ENCODE measurements at regions not wholly inside any gene's neighbourhood (a gene's known extent, or its start where the extent isn't known, plus 50 kb on each side); places are given as distances from the start of the nearest gene placed in this dataset.
"Not testable (repeated sequence)": the region's sequence is repeated elsewhere in the genome, so short reads cannot be mapped to it uniquely, and the experiment has no call there.

DNA sequence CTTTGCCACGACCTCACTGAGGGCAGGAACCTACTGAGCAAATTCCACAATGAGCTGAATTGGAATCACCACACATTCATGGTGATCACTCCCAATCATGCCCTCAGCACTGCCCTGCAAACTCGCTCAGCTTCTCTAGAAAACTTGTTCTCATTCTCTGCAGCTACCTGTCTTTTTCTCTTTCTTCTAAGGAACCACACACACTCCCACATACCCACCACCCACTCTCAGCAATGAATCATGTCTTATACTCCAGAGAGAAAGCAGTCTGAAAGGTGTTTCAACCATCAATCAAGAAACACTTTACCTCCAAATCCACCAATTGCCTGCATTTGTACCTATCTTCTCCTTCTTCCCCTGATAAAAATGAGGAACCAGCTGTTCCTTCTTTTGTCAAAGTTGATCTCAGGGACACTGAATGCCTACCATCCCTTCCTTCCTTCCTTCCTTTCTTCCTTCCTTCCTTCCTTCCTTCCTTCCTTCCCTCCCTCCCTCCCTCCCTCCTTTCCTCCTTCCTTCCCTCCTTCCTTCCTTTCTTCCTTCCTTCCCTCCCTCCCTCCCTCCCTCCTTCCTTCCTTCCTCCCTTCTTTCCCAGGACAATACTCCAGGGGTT, 84.6 kb upstream of the SGK1 start:
- no peak for DNase-seq (ENCODE audit: low read depth in 2 of 2)

DNA sequence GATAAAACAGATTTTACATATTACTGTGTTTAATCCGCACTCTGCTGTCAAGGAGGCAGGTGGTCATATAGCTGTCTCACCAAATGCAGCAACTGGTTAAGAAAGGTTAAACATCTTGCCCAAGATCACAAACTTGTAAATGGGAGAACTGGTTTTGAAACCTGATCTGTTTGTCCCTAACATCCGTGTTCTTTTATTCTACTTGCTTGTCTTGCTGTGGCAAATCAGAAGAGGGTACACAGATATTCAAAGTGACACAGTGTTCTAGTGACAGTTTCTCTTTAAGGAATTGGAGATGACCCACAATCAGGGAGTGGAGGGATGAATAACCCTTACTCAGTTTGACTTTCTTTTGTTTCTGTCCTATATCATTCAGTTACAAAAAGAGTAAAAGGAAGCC, 83.0 kb upstream of the SGK1 start:
- DNase-seq (ENCODE audit: low read depth in 2 of 2), result no peak

DNA sequence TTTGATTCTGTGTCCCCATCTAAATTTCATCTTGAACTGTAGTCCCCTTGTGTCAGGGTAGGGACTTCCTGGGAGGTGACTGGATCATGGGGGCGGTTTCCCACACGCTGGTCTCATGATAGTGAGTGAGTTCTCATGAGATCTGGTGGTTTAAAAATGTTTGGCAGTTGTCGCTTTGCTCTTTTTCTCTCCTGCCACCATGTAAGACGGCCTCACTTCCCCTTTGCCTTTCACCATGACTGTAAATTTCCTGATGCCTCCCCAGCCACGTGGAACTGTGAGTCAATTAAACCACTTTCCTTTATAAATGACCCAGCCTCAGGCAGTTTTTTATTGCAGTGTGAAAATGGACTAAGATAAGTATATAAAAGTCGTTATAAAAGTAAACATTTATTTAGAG, 80.5 kb upstream of the SGK1 start:
- DNase-seq (ENCODE audit: low read depth in 2 of 2), result no peak

DNA sequence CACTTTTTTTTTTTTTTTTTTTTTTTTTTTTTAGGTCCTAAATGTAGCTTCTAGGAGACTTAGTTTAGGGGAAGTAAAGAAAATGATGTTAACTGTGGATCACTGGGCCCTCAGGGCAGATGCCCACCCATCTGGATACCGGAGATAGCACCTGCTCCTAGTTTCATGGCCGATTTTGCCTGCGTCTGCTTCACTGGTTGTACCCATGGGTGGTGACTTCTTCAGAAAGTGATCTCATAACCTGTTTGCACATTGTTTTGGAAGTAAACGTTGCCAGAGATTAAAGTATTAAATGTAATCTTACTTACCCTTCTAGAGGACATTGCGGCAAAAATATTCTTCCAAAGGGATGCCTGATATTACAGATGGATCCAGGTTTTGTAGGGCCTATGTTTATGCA, 79.8 kb upstream of the SGK1 start:
- DNase-seq (ENCODE audit: low read depth in 2 of 2), result no peak

DNA sequence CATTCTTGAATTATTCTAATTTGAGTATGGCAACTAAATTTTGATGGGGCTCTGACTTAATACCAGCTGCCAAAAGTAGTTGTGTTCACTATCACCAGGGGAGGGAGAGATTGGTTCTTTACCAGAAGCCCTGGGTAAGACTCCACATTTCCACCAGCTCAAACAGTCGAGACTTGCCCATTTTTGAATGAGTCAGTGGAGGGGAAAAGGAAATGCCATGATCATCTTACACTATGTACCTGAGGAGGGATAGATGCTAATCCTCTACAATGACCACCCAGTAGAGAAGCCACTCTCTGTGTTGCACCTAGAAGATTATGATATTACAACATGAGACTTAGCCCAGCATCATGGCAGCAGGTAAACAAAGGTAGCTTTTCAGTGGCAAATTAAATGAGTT, 77.0 kb upstream of the SGK1 start:
- DNase-seq (ENCODE audit: low read depth in 2 of 2), result no peak

DNA sequence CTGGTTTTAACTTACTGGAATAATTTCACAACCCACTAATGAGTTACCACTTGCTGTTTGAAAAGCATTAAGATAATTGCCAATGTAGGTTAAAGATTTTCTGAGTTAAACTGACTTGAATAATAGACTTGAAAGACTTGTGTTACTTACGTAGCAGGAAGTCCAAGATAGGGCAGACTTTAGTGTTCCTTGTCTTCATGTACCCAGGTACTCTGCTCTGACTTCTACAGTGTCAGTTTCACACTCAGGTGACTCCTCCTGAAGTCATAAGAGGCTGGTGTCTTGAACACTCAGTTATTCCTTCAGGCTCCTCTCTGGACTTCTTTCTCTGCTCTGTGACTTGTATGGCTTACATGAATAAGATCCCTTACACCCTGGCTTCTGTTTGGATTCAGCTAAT, 76.3 kb upstream of the SGK1 start:
- no peak for DNase-seq (ENCODE audit: low read depth in 2 of 2)

DNA sequence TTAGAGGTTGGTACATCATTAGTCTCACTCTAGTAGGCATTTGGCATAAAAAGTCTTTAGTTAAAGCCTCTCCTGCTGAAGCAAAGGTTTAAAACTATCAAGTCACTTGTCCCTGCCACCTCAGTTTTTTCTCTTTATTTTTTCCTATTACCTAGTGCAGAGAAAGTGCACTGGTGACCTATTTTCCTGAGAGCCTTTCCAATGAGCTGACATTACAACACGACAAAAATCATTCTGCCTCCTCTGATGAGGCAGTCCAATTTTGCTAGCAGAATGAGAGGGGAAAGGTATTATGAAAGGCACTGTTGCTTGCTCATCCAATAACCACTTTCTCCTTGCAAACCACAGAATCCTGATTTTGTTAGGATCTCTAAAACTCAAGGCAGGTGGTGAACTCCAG, 73.3 kb upstream of the SGK1 start:
- DNase-seq (ENCODE audit: low read depth in 2 of 2), result no peak

DNA sequence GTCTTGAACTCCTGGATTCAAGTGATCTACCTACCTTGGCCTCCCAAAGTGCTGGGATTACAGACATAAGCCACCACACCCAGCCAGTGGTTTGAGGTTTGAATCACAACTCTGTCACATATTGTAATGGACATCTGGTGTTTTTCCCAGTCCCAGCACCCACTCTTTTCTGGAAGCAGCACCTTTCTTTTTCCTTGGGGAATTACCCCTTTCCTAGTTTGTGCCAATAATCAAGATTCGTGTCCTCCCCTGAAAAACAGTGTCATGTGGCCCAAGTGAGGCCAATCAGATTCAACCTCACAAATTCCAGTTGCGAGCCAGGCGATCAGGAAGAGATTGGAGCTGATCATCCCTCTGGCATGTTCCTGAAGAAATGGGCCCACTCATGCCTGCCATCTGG, 71.7 kb upstream of the SGK1 start:
- no peak for DNase-seq (ENCODE audit: low read depth in 2 of 2)

DNA sequence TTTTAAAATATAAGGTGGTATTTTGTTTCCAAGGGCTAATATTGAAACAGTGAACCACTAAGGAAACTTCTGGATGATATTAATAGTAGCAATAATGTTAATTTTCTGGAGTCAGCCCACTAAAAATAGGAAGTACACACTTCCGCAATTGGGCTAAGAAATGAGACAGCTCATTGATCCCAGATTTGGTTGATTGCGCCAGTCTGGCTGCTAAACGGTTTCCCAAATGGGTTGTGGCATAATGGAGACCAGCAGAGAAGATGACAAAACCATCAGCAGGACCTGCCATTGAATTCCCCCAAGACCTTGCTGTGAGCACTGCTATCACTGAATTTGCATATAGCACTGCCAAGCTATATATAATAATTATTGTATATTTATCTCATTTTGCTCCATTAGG, 71.2 kb upstream of the SGK1 start:
- no peak for DNase-seq (ENCODE audit: low read depth in 2 of 2)

DNA sequence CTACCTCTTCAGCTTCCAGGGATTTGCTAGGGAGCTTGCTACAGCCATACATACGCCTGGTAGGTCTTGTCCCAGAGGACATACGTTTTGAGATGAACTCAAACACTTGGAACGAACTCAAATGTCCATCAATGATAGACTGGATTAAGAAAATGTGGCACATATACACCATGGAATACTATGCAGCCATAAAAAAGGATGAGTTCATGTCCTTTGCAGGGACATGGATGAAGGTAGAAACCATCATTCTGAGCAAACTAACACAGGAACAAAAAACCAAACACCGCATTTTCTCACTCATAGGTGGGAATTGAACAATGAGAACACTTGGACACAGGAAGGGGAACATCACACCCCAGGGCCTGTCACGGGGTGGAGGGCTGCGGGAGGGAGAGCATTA, 68.6 kb upstream of the SGK1 start:
- not testable (repeated sequence) for DNase-seq (ENCODE audit: low read depth in 2 of 2)

DNA sequence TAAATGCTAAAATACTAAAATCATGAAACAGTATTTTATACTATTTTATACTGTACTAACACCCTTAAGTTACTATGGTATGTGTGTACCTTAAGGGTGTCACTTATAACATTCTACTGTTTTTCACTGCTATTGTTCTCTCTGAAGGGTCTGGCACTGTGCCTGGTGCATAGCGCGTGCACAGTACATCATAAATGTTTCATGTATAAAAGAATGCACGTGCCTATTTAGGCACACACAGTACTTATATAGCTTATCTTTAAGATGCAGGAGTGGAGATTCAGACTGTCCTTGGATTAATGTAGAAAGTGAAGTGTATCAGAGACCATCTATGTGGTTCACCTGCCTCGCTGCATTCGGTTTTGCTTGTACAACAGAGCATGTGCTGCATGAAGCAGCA, 64.0 kb upstream of the SGK1 start:
- no peak for DNase-seq (ENCODE audit: low read depth in 2 of 2)

DNA sequence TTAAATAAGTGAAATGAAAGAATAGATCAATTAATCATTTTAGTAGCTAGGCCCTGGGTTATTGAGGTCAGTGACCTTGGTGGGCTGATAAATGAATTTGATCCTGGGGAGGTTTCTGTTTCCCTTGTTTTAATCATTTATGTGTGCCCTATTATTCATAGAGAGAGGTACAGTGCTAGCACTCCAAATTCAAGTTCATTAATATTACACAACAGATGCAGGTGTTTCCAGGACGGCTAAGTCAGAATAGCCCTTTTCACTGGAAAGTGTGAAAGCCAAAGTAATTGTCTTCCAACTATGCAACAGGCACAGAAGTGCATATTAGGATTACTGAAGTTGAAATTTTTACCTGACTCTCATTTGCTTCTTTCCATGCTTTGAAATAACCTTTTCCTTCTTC, 61.7 kb upstream of the SGK1 start:
- DNase-seq (ENCODE audit: low read depth in 2 of 2), result no peak

DNA sequence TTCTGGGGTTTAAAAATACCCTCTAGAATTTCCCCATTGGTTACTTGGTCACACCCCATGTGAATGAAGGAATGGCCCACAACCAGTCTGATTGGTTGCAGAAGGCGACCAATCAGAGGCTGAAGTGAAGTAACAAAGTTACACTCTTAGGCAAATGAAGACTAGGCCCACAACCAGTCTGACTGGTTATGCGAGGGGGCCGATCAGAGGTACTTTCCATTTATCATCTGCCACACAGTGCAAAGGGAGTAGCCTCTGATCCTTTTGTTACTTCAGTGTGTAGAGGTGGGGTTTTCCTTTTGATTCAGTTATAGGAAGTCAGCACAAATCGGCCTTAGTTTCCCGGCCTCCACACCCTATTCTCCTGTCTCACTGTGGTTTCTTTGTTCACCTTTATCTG, 61.2 kb upstream of the SGK1 start:
- DNase-seq (ENCODE audit: low read depth in 2 of 2), result peak; percentile 27 to 37

DNA sequence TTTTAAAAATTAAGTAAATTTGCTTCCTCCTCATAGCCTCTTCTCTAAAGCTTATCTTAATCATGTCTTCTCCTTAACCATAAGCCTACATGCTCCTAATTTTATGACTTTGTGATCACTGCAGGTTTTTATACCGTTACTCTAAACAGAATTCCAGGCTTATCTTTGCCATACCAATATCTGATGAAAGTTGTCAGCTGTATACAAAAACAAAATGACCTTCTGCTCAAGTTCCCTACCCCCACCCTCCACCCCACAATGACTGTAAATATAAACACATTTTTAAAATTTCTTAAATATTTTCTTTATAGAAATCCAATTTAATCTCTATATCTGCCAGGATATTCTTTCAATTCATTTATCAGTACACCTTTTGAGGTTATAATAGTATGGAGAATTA, 60.5 kb upstream of the SGK1 start:
- no peak for DNase-seq (ENCODE audit: low read depth in 2 of 2)

DNA sequence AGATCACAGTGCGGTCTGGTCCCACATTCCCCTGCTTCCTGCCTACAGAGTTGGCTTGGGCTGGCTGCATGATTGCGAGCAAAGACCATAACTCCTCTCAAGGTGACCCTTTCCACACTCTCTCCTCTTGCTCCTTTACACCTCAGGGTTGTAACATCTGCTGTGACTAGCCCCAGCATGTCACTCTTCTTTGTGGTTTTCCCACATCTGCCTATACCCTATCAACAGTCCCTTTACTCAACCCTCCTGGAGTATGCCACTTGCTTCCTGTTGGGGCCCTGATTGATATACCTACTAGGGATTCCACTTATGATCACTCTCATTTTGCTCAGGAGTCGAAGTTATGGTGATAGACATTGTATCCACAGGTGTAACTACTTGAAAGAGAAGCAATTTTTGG, 58.9 kb upstream of the SGK1 start:
- no peak for DNase-seq (ENCODE audit: low read depth in 2 of 2)

DNA sequence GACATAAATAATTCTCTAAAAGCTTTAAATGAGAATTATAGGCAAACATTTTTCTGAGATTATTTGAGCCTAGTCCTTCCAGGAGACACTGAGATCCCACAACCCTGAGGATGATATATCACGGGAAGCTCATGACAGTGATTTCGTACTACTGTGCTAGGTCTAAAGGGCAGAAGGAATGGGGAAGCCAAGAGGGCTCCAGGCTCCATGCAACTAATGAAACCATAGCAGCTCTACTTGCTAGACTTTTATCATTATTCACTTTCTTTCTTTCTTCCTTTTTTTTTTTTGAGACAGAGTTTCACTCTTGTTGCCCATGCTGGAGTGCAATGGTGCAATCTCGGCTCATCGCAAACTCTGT, 57.3 kb upstream of the SGK1 start:
- no peak for DNase-seq (ENCODE audit: low read depth in 2 of 2)

DNA sequence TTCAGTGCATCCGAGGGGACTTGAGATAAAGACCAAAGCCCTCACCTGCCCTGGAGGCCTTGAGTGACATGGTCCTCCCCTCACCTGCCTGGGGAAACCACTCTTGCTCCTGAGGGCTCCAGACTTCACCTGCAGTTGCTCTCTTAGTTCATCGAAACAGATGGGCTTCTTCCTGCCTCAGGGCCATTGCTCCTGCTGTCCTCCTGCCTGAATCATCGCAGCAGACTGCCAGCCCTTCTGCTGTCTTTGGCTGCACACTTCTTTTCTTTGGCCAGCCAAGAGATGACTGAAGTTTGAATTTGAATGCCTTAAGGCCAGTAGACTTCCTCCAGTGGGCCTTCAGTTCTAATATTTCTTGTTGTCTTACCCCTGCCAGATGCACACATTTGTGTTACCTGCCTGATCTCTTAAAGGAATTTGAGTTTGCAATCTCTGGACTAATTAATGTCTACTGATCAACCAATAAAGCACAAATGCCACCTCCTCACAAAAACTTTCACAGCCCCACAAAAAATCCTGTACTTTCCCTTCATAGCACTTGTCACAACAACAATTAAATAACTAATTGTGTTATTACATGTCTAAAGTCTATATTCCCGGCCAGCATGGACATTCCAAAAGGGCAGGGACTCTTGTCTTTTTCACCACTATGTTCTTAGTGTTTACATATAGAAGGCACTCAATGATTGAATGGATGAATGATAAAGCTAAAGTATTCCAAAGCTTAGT, 56.7 kb upstream of the SGK1 start:
- DNase-seq (ENCODE audit: low read depth in 2 of 2), result no peak

DNA sequence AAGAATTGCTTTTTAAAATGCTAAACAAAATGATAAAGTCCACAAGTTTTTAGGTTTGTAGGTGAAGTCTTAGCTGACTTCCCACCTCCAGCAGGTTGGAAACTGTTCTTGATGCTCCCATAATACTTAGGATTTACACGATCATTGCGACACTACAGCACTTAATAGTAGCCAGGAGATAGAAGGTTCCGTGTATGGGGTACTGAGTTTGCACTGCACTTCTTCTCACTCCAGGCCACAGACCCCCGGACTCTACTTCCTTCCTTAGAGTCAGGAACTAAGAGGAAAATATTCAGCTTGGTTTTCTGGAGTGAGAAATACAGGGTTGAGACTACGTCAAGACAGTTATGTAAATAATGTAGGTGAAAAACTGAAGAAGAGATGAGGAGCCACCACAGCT, 56.1 kb upstream of the SGK1 start:
- DNase-seq (ENCODE audit: low read depth in 2 of 2), result no peak

DNA sequence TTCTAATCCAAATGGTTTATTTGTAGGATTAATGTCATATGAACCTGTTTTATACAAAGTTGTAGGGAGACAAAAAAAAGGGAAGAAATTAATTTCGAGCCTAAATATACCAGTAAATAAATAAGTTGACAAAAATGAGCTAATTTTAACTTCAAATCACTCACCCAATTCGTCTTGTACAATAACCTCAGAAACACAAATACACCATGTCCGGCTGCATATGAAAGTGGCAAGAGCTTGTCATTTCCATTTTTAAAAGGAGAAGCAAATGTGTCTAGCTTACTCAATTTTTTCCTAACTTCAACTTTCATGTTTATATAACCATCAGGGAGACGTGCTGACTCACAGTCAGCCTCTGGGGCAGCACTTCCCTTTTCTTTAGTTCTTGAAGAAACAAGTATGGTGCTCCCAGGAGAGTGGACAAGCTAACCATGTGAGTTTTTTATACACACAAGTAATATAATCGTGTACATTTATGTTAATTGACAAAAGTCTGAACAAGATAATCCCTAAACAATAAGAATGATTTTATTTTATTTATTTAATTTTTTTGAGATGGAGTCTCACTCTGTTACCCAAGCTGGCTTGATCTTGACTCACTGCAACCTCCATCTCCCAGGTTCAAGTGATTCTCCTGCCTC, 55.5 kb upstream of the SGK1 start:
- no peak for DNase-seq (ENCODE audit: low read depth in 2 of 2)

DNA sequence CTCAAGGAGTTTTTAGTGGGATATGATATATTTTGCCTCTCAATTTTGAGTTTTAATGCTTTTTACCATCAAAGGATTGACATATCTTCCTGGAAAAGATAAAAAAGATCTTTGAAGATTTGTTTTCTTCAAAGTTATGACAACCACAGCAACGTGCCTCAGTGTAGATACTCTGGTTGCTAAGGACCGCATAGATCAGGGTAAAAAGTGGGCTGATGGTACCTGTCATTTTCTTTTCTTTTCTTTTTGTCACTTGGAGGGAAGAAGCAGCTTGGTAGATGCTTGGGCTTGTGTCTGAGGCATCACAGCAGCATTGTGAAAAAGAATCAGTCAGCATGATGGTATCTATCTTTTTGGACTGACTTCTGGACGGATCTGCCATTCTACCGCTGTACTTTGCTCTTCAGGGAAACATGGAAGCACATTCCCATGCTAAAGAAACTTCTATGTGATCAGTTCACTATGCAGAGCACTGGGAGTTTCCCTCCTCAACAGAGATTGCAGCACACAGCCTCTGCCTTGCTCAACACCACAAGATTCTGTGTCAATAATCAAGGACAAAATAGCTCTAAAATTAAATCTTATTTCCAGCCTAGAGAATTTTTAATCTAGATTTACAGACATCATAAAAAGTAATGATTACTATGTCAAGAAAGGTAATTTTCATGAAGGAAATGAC, 54.8 kb upstream of the SGK1 start:
- no peak for DNase-seq (ENCODE audit: low read depth in 2 of 2)

DNA sequence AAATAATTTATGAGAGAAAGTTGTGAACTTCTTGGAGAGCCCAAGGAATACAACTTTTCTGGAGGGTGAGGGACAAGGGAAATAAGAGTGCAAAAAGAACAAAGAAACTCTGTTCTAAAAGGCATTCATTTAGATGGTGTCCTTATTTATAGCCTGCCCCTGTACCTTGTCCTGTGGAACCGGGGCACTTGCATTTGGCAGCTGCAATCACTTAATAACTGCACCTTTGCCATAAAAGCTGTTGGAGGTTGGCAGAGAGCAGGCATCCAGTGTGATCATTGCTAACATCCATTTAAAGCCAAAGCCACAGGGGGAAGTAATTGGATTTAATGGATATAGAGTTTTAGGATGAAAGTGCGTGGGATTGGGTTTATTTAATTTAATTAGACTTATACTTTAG, 50.8 kb upstream of the SGK1 start:
- no peak for DNase-seq (ENCODE audit: low read depth in 2 of 2)

All from stimulated activated CD8-positive, alpha-beta memory T cell treated with anti-CD3 and anti-CD28 coated beads, Interleukin-15, amount 100 ng/mL, for 48 hours (primary cell).